NCI-H524 treated with DMSO at 0.1 percent for 48 hours (cell line): ENCODE measurements at regions not wholly inside any gene's neighbourhood (a gene's known extent, or its start where the extent isn't known, plus 50 kb on each side); places are given as distances from the start of the nearest gene placed in this dataset.
"Not testable (repeated sequence)": the region's sequence is repeated elsewhere in the genome, so short reads cannot be mapped to it uniquely, and the experiment has no call there.

Experiments
- DNase-seq: peaks from one replicate; lab custom pipeline; 2025; lab: John Stamatoyannopoulos, UW

DNA sequence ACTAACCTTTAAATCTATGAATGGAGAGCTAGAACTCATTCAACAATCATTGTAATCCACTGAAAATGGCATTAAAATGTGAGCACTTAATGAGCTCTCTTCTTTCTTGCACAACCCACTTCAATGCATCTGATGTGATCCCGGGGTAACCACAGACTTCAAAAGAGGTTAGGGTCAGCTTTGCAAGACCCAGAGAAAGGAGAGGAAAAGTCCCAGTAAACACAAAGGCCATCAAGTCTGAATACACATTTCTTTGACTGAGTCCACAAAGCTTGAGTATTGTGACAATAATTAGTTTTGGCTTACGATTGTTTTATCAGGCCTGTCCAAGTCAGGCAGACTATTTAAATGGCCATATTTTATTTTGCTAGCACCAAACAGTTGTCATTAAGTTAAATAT is 148.8 kb upstream of the ZNF608 start:
- DNase-seq: no peak

DNA sequence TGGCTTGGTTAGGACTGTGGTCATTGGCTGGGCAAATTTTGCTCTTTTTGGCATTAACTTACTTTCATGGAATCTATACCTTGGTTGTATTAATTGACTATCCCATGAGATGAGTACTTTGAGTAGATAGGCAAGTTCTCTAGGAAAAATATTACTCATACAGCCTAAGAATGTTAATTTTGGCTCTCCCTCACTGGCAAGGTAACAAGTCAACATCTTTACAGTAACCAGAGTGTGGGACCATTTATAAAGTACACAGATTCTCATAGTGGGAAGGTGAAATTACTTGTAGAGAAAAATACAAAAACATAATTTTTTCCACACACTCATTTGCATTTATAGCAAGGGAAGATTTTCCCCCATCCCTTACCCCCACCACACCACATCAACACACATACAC is 154.6 kb upstream of the ZNF608 start:
- DNase-seq: no peak

DNA sequence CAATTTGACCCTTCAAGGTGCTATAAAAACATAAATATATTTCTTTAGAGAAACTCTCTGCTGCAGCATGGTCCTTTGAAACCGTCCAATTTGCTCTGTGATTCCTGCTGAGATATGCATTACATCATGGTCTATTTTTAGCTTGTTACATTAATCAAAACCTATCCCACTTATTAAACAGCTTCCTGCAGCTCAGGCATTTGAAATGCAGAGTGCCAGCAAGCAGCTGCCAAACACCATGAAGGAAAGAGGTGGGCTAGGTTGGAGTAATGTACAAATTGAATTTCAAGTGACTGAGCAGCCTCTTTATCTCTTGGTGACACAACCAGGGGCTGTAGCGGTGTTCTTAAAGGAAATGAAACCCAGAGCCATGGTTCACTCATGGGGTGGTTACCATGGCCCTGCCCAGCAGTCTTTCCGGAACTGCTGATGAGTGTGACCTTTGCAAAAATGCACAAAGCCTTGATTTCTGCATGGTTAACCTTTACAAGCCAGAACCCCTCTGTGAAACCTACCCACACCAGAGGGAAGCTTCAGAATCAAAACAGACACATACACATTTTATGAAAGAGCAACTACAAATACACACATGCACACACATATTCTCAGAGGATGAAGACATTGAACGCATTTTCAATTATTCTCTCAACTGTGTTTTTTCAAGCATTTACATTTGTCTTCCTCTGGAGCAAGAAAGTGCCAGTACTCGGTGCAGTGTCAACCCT is 155.8 kb upstream of the ZNF608 start:
- DNase-seq: no peak

DNA sequence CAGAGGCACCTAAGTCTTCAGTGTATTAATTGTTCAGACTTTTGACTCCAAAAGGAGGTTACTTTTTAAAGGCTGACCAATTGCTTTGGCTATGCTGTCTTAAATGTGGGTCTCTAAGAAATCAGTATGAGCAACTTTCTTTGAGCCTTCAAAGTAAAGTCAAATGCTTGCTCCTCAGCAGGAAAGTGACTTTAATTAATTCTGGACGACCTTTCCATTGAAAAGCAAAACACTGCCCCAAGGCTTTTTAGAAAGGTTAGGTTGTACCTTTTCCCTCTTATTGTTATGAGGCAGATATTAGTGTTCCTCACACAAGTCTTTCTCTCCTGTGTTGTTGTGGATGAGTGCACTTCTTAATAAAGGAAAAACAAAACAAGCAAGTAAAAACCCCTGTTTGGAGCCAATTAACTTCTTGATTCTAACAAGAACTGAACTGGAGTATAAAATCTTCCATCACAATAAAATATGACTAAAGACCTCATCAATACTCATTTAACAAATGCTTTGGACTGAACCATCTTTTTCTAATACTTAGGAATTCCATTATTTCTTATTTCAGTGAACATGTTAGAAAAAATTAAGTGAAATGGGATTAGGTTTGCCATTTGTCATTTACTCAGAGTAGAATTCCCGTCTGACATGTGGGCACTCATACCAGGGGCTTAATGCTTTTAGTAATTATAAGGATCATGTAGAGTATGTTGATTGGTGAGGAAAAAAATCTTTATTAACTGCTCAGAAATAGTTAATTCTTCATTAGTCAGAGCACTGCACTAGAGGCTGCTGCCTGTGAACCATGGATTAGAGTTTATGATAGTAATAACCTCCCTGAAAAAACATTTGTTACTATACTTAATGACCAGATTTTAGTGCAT is 159.1 kb upstream of the ZNF608 start:
- DNase-seq: peak; percentile 67

DNA sequence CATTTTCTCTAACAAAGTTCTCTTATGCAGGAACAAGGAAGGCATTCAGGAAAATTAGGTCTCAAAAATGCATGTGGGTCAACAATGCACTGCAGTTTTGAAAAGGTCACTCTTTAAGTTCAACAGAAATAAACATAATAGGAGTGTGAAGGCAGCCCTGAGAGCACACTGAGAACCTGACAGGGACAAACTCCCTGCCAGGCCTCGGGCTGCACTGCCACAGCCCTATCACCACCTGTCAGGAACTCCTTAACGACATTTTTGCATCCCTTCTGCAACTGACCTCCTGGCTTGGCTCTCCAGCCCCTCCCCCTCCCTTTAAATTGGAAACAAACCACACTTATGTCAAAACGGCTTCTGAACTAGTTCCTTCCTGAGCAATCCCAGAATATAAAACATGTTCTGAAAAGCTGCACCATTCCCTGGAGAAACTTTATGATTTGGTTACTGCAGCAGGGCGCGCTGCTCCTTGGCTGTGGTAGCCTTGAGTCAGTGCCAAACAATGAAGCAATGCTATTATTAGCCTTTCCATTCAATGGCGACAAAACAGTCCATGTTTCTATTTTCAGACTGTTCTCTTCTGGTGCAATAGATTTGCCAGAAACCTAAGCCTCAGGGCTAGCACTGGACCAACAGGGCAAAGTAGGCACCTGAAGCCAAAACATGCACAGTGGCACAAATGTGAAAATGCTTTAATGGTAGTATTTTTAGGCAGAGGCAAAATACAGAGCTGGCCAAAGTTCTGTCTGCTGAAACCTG is 160.1 kb upstream of the ZNF608 start:
- DNase-seq: no peak

DNA sequence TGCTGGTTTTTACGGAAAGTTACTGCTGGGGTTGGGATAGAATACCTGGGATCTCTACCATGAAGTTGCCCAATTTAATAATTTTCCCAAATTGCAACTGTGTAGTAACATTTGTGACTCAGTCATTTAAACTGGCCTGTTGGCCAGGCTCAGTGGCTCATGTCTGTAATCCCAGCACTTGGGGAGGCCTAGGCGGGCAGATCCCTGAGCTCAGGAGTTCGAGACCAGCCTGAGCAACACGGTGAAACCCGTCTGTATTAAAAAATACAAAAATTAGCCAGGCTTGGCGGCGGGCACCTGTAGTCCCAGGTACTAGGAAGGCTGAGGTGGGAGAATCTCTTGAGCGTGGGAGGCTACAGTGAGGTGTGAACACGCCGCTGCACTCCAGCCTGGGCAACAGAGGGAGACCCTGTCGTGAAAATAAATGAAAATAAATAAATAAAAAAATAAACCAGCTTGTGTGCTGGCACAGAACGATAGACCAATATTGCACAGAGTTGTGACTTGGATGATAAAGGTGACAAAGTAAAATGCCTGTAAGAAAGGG is 160.7 kb upstream of the ZNF608 start:
- DNase-seq: no peak

DNA sequence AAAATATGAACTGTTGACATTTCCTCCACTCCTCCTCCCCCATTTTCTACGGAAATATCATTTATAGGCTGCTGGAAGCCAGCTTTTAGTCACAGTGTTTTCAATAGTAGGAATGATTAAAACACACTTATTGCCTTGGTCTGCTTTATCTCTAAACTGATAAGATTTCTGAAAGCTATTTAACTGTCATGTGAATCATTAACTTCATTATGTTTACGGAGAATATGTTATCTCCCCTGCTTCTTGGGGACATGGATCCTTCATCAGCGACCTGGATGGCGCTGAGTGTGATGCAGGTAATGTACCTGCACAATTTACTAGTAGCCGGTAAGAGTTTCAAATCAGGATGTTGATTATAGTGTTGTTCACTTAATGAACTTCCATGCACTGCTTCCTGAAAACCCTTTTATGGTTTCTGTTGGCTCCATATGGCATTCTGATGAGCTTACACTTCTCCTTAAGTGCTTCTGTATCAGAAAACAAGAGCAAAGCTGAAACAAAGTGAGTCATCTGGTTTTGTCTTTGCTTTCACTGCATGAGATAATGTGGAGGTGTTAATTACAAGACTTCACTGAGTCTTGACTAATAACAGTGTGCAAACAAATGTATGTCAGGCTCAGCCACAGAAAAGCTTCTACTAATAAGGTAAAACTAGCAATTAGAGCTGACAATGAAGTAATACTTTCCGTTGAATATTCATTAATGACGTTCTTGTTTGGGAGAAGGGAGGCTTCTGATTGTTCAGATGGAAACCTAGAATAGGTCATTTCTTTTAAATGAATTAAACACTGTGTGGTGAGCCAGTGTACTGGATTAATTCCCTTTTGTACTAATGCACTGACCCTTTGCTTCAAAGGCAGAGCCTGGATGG is 162.4 kb upstream of the ZNF608 start:
- DNase-seq: peak; percentile 74

DNA sequence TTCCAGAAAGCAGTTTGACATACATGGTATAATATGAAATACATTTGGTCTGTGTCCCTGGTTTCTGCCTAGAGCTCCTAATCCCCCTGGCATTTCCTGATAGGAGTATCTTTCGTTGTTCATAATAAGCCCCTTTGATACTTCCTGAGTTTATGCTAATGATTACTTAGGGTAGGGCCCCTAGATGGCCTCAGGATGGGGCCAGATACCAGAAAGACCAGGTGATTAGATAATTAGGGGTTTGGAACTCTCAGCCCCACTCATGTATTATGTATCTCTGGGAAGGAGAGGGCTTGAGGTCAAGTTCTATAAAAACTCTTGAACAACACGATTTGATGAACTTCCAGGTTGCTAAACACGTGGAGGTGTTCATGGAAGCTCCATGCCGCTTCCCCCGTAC is 163.3 kb upstream of the ZNF608 start:
- no peak for DNase-seq

DNA sequence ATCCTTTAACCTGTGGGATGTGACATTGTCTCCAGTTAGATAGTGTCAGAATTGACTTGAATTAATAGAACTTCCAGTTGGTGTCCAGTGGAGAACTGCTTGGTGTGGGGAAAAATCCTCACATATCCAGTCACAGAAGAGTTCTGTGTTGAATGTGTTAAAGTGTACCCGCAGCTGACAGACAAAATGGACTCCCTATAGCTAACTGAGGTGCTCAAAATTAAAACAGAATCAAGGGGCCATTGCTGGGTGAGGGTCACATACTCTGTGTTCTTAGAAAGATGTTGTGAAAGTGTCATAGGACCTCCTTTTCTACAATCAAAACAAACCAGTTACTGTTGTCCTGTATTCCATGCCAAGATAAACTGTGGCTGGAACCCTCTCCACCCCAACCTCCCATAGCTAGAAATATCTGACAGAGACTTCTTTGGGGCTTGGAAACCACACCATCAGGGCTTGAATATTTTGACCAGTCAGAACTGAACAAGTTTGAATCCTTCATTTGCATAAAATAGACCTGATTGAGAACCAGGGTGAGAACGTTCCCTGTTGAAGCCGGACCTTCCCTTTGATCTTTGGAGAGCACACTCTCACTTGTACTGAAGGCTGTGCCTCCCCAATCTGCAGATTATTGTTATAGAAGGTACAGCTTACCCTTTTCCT is 164.0 kb upstream of the ZNF608 start:
- no peak for DNase-seq

DNA sequence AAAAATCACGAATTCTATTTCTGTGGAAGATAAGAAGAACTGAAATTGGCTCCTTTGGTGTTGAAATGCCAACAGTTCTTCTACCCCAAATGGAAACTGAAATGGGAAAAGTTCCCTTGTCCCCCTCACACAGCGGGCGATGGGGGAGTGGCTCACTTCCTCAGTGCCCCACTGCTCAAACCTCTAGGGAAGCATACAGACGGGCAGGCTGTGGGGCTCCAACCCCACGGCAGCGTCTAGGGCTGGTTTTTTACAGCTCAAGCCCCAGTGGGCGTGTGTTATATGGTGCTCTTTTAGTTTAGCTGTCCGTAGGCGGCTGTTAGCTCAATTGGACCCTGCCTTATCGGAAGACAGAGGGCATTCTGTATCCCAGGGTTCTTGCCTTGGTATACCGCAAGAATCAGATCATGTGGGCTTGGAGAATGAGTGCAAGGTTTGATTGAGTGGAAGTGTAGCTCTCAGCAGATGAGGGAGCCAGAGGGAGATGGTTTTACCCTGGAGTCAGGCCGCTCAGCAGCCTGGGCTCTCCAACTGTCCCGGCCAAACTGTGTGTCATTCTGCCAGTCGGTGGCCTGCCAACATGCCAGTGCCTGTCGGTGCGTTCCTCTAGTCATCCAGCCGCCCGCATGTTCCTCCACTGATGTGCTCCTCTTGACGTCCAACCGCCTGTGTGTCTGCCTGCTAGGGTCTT is 166.3 kb upstream of the ZNF608 start:
- DNase-seq: no peak

DNA sequence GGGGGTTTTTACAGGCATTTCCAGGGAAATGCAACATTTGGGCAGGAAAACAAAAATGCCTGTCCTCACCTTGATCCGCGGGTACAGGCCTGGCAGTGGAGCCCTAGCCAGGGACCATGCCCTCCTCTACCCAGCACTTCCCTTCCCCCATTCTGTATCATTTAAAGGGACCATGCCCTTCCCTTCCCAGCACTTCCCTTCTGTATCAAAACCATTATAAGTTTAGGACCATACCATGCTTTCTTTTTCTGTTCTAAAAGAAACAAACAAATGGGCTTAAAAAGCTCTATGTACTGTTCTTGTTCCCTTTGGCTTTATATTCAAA is 166.9 kb upstream of the ZNF608 start:
- DNase-seq: no peak

DNA sequence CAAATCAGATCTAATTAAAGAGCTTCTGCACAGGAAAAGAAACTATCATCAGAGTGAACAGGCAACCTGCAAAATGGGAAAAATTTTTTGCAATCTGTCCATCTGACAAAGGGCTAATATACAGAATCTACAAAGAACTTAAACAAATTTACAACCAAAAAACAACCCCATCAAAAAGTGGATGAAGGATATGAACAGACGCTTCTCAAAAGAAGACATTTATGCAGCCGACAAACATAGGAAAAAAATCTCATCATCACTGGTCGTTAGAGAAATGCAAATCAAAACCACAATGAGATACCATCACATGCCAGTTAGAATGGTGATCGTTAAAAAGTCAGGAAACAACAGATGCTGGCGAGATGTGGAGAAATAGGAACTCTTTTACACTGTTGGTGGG is 169.9 kb upstream of the ZNF608 start:
- DNase-seq: not testable (repeated sequence)

DNA sequence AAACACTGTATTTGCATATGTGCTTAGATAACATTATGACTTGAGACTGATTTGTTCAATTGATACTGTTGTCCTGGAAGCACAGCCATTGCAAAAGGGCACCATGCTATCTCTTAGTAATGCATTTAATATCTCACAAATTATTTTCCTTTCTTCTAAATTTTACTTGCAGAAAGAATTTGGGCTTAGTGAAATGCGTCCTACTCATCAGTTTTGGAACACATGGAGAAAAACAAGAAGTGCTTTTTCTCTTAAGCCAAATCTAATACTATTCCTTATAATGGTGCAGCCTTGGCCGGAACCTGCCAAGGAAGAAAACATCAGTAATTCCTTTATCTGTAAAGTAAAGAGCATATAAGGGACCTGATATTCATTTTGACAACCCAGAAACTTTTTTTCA is 172.2 kb upstream of the ZNF608 start:
- no peak for DNase-seq

DNA sequence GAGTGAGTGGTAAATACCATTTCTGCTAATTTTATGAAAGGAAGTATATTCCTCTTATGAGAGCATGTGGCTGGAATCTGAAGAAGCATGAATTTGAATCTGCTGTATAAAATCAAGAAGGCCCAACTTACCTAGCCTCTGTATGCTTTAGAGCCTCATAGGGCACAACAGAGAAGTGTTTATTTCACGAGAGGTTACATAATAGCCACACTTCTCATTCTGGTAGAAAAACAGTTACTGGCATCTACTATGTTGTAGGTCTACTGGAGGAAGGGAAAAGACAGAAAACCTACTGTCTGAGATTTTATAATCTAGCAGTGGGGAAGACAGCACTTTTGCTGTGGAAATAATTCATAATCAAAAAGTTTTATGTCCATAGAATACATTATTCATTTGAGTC is 172.6 kb upstream of the ZNF608 start:
- DNase-seq: no peak

DNA sequence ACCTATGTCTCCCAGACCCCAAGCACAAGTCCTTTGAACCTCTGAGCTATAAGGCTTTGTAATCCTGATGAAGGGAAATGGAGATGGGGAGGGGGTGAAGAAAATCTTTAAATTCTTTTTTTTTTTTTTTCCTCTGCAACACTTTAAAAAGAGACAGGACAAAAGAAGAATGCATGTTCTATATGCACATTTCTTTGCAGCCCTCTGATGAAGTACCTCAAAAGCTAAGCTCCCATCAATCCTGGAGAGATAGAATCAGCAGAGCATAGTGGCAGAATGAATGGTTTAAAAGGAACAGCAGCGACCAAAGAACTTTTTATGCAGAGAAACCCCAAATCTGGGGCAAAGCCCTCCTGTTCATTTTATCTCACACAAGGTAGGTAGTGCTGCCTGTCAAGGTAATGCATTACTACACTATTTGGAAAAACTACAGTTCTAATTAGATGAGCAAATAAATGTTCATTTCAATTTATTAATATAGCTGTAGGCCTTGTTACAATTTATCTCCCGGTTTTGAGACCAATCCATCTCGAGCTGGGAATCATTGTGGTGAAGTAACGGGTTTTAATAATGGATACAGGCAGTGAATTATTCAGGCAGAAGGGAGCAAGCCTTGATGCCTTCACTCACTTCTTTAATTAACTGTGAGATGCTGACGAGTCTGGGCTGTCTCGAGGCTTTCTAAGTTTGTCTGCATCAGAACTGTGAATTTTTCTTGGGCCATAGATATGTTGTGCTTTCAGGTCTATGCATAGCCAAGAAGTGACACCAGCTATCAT is 173.5 kb upstream of the ZNF608 start:
- no peak for DNase-seq

DNA sequence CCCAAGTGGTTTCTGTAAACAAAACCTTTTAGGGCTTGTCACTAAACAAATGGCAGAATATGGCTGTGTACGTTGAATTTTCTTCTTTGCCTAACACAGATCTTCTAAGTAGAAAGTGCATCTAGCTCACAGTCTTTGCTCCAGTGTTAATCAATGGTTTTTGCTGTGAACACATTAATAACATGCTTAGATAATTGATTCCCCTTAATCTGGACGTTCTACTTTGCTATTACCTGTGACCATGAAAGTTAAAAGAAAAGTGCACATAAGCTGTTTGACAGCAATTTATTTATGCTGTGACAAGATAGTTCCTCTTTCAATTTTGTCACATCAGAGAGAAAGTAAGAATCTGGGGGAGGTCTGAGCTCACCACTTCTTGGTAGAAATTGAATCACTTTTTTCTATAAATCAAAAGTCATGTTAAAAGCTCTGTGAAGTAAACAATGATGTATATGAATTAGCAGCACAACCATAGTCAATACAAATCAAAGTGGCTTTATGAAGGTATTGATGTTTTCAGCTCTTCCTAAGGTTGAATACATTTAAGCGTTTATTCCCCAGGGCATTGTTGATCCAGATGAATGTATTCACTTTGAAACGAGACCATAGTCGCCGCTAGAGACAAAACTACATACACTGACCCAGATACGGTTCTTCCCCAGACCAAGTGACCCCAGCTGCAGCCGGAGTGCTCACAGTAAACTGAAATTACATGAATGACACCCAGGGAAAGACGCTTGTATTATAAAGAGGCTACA is 174.6 kb upstream of the ZNF608 start:
- DNase-seq: no peak

DNA sequence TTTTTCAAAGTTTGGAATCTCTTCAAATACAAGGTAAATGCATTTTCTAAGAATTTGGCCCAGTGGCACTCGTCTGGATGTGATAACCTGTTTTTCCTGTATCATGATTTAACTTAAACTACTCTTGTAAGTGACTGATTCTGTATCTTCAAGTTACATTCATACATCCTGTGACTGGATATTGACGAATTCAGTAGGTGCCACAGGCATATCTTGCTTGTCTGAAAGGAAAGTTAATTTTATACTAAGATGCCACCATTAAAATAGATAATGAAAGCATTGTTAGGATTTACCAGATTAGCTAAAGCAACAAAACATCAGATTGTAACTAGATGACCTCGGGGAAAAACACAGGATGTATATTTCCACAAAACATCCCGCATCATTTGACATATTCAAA is 175.3 kb upstream of the ZNF608 start:
- DNase-seq: no peak

DNA sequence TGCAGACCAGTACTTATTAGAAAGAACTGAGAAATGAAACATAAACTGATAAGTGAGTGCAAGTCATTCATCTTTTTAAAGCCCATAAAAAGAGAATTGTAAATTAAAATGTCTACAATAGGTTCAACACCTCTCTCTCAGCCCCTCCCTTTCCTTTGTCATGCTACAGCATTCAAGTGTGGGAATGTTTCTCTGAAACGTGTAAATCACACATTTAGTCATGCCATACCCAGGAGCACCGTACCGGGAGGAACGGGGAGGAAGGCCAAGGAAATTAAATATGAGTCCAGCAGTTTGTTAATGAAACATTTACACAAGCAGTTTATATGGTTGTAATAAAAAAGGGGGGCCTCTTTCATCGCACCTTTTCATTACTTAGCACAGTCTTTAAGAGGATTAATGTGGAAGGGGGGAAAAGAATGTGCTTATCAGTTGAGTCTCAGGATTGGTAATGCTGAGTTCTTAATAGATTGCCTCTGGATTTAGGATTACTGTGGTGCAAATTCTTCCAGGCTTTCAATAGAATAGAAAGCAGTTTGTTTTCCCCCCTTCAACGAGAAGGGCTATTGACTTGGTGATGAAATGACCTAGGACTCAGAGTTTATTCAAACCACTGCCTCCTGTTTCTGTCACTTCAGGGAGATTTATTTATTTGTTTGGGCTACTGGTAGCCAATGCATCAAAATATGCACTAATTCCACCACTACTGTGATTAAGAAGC is 176.0 kb upstream of the ZNF608 start:
- no peak for DNase-seq
